GM19468 (cell line): ENCODE measurements at regions not wholly inside any gene's neighbourhood (a gene's known extent, or its start where the extent isn't known, plus 50 kb on each side); places are given as distances from the start of the nearest gene placed in this dataset.
"Not testable (repeated sequence)": the region's sequence is repeated elsewhere in the genome, so short reads cannot be mapped to it uniquely, and the experiment has no call there.

Experiments used
- ATAC-seq: cut with Tn5 transposase; IDR thresholded peaks from one replicate; pipeline ENCODE4 v1.9.1; 2021; ENCODE audit warnings: mild to moderate bottlenecking, moderate library complexity, moderate number of reproducible peaks; ENCODE audit not compliant: unreplicated experiment; ENCODE audit errors: extremely low read depth

- no peak for ATAC-seq
Measured at GRCh38 chr10:2334575-2334974, 597.2 kb upstream of the ADARB2 start.

- no peak for ATAC-seq
Measured at GRCh38 chr10:2329082-2329481, 591.8 kb upstream of the ADARB2 start.

DNA sequence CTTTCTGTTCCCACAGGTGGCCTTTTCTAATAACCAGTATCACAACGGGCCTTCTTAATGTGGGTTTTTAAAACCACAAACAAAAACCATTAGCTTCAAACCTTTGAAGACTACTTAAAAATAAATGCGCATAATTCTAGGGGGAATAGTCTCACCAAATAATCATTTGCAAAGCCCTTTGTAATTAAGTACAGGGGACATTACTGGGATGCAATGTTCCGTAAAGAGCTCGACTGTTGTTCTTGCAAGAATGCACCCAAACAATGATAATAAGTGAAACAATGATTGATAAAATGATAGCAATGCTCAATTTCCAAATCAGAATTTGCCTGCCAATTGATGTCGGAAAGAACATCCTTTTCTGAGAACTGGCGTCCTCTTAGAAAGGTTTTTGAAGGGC lies 589.1 kb upstream of the ADARB2 start:
- no peak for ATAC-seq

- ATAC-seq: not testable (repeated sequence)
Measured at GRCh38 chr10:2315045-2315485, 577.7 kb upstream of the ADARB2 start.

DNA sequence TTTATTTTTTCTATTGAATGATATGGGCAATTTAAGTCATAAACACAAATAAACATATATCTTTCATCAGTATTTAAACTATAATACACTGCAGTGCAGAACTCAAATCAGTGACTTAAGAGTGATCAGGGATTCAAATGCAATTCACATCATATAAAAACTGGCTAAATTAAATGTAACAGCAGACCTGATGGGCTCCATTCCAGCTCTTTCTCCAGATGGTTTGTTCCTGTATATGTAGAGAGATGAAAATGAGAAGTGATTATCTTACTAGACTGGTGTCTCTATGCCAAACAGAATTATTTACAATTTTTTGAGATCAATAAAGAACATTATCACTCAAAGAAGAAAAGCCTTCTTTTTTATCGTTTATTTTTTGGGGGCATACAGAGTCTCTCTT lies 568.8 kb upstream of the ADARB2 start:
- no peak for ATAC-seq

DNA sequence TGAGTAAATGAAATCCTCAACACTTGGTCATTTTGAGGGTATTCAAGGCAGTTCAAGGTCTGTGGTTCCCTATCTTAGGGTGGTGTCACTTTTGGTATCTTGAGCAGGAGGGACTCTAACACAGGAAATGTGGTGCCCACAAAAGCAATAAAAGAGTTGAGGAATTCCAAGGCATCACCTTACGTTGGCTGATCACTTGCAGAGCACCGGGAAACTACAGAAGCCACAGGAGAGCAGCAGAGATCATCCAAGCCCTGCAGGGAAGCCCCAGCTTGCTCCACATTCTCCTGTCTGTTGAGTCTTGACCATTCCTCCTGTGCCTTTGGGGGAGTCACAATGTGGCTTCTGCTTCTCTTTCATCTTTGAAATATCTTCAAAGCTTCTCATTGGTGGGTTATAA lies 565.8 kb upstream of the ADARB2 start:
- ATAC-seq: no peak

DNA sequence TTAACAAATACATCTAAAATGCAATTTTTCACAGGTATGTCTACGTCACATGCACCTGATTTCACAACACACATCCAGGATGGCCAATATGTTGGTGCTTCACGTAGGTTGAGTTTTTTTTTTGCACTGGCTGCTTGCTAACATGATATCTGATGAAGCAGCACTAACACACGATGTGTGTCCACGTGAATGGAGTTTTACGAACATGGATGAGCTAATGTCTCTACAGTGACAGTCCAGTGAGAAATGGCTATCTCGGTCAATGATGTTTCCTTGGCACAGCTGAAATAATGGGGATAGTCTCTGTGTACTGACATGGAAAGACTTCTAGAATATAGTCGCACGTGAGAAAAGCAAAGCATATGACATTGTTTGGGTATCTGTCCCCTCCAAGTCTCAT lies 563.9 kb upstream of the ADARB2 start:
- no peak for ATAC-seq

DNA sequence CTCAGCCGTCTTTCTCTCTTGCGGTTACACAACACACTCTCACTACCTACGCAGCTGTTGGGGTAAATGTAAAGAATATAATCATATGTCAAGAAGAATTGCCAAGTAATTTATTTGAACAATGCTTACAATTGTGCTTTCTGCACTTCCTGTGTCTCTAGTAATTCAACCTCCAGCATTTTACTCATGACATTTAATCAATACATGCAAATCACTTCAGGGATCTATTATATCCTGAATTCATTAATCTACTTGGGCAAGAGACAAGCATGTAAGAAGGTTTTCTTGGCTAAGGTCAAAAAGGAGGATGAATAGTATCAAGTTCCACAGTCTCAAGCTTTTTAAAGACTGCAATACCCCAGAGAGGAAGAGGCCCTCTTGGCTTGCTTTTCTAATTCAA lies 562.9 kb upstream of the ADARB2 start:
- ATAC-seq: no peak

- no peak for ATAC-seq
Measured at GRCh38 chr10:2296179-2296891, 559.0 kb upstream of the ADARB2 start.

DNA sequence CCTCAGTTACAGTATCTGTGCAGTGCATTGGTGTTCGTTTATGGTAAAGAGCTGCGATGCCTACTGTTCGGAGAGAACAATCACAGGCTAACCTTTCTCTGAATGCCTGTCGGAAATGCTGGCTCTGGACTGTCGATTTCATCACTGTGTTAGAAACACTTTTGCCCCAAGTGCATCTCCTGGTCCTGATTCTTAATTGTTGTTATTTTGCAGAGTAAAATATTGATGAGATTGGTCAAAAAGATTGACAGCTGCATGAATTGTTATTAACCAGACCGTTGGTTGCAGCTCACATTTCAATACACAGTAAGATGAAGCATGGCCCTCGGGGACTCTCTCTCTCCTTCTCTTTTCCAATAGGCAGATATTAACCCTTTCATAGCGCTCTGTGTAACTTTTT lies 557.4 kb upstream of the ADARB2 start:
- no peak for ATAC-seq

DNA sequence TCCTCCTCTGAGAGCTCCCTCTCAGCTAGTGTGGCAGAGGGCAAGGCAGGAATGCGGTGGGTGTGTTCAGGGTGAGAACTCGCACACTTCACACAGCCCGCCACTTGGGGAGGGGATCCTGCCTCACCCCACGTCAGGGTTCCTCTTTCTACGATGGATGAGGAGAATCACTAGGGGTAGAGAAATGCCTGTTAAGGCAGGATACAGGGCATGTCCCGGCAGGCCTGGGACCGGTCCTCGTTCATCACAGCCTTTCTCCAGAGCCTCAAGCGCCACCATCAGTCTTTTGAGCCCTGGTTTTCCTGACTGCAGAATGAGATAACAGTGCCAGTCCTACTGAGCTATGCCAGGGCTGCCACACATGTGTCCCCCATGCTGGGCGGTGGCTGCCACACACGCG lies 546.7 kb upstream of the ADARB2 start:
- no peak for ATAC-seq

- no peak for ATAC-seq
Measured at GRCh38 chr10:2282202-2282601, 544.9 kb upstream of the ADARB2 start.

- ATAC-seq: no peak
Measured at GRCh38 chr10:2280713-2281300, 543.5 kb upstream of the ADARB2 start.

DNA sequence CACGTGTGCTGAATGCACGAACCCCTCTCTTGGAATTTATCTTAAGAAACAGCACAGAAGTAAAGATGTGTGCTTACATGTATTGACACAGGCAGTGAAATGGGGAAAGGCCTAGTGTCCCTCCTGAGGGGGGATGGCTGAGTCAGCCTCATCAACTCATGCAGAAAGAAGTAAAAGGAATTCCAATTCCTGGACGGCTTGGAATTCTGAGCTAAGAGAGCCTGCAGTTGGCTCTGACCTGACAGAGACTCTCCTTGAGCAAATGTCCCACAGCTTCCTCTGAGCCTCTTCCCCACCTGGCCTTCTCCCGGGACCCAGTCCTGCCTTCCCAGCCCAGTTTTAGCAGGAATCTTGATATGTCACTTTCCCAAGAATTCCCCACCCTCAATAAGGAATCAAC lies 542.4 kb upstream of the ADARB2 start:
- no peak for ATAC-seq

- no peak for ATAC-seq
Measured at GRCh38 chr10:2278363-2278762, 541.0 kb upstream of the ADARB2 start.

DNA sequence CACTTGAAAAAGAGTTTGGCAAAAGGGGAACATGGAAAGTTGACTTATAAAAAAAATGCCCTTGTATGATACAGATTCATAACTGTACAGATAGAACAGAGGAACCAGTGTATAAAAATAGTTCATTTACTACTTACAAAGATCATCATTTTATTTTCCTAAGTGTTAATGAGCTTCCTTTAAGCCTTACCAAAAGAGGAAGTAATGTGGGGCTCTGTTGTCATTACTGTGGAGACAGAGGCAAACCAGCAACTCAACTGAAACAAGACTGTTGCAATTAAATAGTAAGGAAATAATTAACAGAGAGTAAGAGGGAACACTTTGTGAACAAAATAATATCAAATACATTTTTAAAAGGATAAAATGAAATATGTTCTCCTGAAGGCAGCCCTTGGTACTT lies 526.2 kb upstream of the ADARB2 start:
- ATAC-seq: no peak

DNA sequence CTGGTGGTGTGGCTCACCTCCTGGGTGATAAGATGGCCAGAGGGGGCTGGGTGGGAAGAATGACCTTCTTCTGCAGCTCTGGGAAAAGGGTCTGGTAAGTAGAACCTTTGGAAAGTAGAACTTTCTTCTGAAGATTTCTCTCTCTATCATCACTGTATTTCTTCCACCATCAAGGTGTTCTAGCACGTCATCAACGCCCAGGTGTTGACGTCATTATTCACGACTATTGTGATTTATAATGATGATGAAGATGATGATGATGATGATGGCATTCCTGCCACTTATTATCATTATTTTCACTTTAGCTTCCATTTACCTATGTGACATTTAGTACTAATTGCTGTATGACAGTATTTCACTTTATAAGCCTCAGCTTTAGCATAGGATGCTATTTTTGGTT lies 525.6 kb upstream of the ADARB2 start:
- ATAC-seq: no peak

DNA sequence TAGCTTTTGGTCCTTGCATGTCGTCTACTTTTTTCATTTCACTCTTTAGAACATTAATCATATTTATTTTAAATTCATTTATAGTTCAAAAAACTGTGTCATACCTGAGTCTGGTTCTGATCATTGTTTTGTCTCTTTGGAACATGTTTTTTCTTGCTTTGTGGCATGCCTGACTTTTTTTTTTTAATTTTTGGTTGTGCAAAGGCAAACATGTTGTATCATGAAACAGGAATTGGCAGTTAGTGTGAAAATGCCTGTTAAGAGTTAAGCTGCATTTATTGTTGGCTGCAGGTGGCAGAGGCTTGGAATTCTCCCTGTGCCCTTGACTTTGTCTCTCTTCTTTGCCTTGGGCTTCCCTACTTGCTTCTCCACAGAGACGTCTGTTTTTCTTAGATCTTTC lies 525.0 kb upstream of the ADARB2 start:
- ATAC-seq: no peak

DNA sequence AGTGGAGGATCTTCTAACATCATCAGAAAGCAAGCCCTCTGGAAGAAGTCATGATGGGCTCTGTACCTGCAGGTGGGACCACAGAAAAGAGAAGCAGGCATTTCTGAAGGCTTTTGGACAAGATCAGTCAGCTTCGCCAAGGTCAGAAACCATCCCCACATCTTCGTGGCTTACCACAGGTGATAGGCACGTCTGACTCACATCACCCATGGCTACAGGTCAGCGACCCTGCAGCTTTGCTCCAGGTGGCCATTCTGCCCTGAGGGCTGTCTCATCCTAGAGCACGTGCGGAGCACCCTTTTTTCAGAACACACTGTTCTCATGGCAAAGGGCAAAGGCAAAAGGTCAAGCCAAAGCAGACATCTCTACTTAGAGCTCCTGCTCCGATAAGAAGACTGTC lies 518.9 kb upstream of the ADARB2 start:
- ATAC-seq: no peak

DNA sequence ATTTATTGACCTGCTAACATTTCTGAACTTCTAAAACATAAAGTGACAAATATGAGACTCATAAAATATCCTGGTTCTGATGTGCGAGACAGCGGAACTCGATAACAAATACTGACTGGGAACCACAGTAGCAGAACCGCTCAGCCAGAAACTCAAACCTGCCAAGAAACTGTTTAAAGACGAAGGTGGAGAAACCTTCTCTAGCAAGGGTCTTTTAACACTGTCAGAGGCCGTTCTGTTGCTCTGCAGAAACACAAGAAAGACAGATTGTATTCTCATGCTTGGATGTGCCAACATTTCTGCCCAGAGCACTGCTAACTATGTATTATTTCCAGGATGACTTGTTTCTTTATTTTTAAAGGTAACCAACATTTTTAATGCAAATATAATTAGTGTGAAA lies 514.8 kb upstream of the ADARB2 start:
- ATAC-seq: no peak

- no peak for ATAC-seq
Measured at GRCh38 chr10:2251631-2252030, 514.3 kb upstream of the ADARB2 start.

DNA sequence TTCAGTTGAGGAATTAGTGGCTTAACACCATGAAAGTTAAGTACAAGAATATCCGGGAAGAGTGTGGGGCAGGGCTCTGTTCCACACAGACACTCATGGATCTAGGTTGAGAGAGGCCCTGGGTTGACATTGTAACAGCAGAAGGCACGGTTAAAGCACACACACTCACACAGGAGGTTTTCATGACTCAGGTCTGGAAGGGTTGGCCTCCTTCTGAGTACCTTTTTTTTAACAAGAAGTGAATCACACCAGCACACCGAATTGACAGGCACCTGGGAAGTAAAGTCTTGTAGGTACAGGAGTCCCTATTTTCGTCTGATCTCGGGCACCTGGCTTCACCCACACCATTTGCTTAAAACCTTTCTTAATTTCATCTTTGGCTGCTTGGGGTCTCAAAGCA lies 509.4 kb upstream of the ADARB2 start:
- no peak for ATAC-seq
